Smooth muscle cell (in vitro differentiated cells): ENCODE measurements at regions not wholly inside any gene's neighbourhood (a gene's known extent, or its start where the extent isn't known, plus 50 kb on each side); places are given as distances from the start of the nearest gene placed in this dataset.

Experiments used
- DNase-seq: peaks from one replicate; lab custom pipeline; 2025; ENCODE audit not compliant: unreplicated experiment; lab: John Stamatoyannopoulos, UW
- H2AFZ ChIP-seq: fragments of 200-600 bp; sonication (generic); 2 replicates; pipeline ENCODE4 v1.6.0; 2016; ENCODE audit warnings: antibody characterized with exemption, low read depth, mild to moderate bottlenecking
- H3F3A ChIP-seq: fragments of 200-600 bp; sonication (generic); 2 replicates; pipeline ENCODE4 v1.6.0; 2017; ENCODE audit warnings: antibody characterized with exemption, low read depth
- H3K27ac ChIP-seq: fragments of 200-600 bp; sonication (generic); 2 replicates; pipeline ENCODE4 v1.5.1; 2016; ENCODE audit warnings: low read depth, mild to moderate bottlenecking
- H3K27me3 ChIP-seq: fragments of 200-600 bp; sonication (generic); 2 replicates; pipeline ENCODE4 v1.6.1; 2016; ENCODE audit warnings: low read depth, mild to moderate bottlenecking
- H3K36me3 ChIP-seq: fragments of 200-600 bp; sonication (generic); 2 replicates; pipeline ENCODE4 v1.5.1; 2016; ENCODE audit warnings: low read depth
- H3K4me1 ChIP-seq: fragments of 200-600 bp; sonication (generic); 2 replicates; pipeline ENCODE4 v1.5.1; 2016; ENCODE audit warnings: low read depth
- H3K4me2 ChIP-seq: fragments of 200-600 bp; sonication (generic); 2 replicates; pipeline ENCODE4 v1.6.0; 2016; ENCODE audit warnings: mild to moderate bottlenecking
- H3K4me3 ChIP-seq: fragments of 200-600 bp; sonication (generic); 2 replicates; pipeline ENCODE4 v1.5.1; 2016; ENCODE audit warnings: mild to moderate bottlenecking
- H3K79me2 ChIP-seq: fragments of 200-600 bp; sonication (generic); 2 replicates; pipeline ENCODE4 v1.6.0; 2016; ENCODE audit warnings: low read depth, mild to moderate bottlenecking
- H3K9ac ChIP-seq: fragments of 200-600 bp; sonication (generic); 2 replicates; pipeline ENCODE4 v1.6.0; 2016; ENCODE audit warnings: low read depth
- H3K9me3 ChIP-seq: fragments of 200-600 bp; sonication (generic); replicated peaks from 2 replicates; pipeline ENCODE4 v1.5.1; 2016; ENCODE audit warnings: low read depth
- H4K20me1 ChIP-seq: fragments of 200-600 bp; sonication (generic); 2 replicates; pipeline ENCODE4 v1.6.0; 2016; ENCODE audit warnings: low read depth
- WGBS: methylation state at CpG from one replicate; pipeline ENCODE4 v1.1.7; 2016; ENCODE audit warnings: low lambda C conversion rate; 5-methylcytosine and 5-hydroxymethylcytosine counted together
- TF ChIP-seq, protein P1 (sequence below): fragments of 200-600 bp; sonication (generic); IDR thresholded peaks from 2 replicates; pipeline ENCODE4 v1.5.1; 2017; ENCODE audit warnings: borderline replicate concordance, mild to moderate bottlenecking, antibody characterized with exemption; ENCODE audit not compliant: insufficient read depth, poor library complexity, severe bottlenecking

DNA sequence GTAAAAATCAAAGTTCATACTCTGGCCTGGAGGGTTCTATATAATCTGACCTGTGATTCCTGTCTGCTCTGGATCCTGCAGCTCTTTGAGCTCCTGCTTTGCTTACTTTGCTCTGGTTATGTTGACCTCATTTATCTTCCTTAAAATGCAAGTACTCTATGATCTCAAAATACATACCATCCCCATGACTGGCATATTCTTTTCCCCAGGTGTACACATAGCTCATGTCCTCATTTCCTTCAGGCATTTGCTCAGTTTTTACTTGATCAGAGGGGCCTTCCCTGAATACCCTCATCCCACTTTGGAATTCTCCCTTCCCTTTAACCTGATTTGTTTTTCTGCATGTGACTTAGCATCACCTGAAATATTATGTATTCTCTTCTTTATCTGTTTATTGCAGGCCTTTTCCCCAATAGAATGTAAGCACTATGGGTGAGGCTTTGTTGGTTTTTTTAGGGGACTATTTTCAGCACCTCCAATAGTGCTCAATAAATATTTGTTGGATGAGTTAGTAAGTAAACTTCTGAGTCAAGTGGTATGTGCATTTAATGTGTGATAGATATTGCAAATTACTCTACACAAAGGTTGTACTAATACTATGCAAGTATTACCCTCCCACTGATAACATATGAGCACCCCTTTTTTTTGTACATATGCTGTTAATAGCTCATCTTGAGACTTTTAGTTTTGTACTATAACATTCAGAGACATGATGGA is 211.5 kb downstream of the NMUR2 start:
- Histone ChIP-seq H4K20me1 (no peaks in the 10 kb centered on the region), H3K27ac (no peak overlapping the region), H3K36me3 (no peaks in the 10 kb centered on the region), H2AFZ (no peak overlapping the region), H3K79me2 (no peaks in the 10 kb centered on the region), H3K4me2 (no peak overlapping the region), H3F3A (no peaks in the 10 kb centered on the region), H3K4me1 (no peaks in the 10 kb centered on the region), H3K4me3 (no peak overlapping the region), H3K9ac (no peak overlapping the region), H3K27me3 (no peaks in the 10 kb centered on the region), H3K9me3 (no peaks in the 10 kb centered on the region)
- DNase-seq, result no peak
- TF ChIP-seq, protein P1, sequence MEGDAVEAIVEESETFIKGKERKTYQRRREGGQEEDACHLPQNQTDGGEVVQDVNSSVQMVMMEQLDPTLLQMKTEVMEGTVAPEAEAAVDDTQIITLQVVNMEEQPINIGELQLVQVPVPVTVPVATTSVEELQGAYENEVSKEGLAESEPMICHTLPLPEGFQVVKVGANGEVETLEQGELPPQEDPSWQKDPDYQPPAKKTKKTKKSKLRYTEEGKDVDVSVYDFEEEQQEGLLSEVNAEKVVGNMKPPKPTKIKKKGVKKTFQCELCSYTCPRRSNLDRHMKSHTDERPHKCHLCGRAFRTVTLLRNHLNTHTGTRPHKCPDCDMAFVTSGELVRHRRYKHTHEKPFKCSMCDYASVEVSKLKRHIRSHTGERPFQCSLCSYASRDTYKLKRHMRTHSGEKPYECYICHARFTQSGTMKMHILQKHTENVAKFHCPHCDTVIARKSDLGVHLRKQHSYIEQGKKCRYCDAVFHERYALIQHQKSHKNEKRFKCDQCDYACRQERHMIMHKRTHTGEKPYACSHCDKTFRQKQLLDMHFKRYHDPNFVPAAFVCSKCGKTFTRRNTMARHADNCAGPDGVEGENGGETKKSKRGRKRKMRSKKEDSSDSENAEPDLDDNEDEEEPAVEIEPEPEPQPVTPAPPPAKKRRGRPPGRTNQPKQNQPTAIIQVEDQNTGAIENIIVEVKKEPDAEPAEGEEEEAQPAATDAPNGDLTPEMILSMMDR, result no peak

DNA sequence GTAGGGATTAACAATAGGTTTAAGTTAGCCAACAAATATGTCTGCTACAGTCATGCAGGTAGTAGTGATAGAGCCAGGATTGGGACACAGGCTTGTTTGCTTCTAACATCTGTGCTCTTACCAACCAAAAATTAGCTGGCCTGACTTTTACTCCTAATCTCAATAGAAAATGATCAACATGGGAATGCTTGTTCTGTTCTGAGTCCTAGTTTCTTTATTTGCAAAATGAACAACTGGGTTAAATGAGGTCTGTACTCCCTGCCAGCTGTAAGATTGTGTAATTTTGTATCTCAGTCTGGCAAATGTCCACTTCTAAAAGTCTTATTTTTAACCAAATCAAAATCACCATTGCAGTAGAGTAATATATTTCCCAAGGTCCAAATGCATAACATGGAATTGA is 216.8 kb downstream of the NMUR2 start:
- H3K4me2 ChIP-seq, result no peak overlapping the region
- no peaks in the 10 kb centered on the region for H3F3A ChIP-seq
- no peak overlapping the region for H3K4me3 ChIP-seq
- H3K36me3 ChIP-seq, result no peaks in the 10 kb centered on the region
- TF ChIP-seq, protein P1, result no peak
- H3K79me2 ChIP-seq, result no peaks in the 10 kb centered on the region
- no peak for DNase-seq
- H3K27ac ChIP-seq, result no peak overlapping the region
- no peaks in the 10 kb centered on the region for H3K4me1 ChIP-seq
- no peaks in the 10 kb centered on the region for H3K27me3 ChIP-seq
- H3K9me3 ChIP-seq, result no peaks in the 10 kb centered on the region
- H2AFZ ChIP-seq, result no peak overlapping the region
- H3K9ac ChIP-seq, result no peak overlapping the region
- H4K20me1 ChIP-seq, result no peaks in the 10 kb centered on the region

DNA sequence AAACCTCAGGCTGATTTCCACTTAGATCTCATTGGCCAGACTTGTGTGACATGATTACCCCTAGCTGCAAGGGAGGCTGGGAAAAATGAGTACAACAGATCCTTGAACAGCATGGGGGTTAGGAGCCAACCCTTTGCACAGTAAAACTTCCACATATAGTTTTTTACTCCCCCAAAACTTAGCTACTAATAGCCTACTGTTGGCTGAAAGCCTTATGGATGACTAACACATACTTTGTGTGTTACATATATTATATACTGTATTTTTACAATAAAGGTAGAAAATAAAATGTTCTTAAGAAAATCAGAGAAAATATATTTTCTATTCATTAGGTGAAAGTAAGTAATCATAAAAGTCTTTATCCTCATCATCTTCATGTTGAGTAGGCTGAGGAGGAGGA is 217.4 kb downstream of the NMUR2 start:
- Histone ChIP-seq H3K4me3 (no peak overlapping the region), H3K4me2 (no peak overlapping the region), H4K20me1 (no peaks in the 10 kb centered on the region), H3K27ac (no peak overlapping the region), H3K9me3 (no peaks in the 10 kb centered on the region), H3K9ac (no peak overlapping the region), H3K4me1 (no peaks in the 10 kb centered on the region), H3K79me2 (no peaks in the 10 kb centered on the region), H3K27me3 (no peaks in the 10 kb centered on the region), H3K36me3 (no peaks in the 10 kb centered on the region), H3F3A (no peaks in the 10 kb centered on the region), H2AFZ (no peak overlapping the region)
- TF ChIP-seq, protein P1, result no peak
- no peak for DNase-seq

DNA sequence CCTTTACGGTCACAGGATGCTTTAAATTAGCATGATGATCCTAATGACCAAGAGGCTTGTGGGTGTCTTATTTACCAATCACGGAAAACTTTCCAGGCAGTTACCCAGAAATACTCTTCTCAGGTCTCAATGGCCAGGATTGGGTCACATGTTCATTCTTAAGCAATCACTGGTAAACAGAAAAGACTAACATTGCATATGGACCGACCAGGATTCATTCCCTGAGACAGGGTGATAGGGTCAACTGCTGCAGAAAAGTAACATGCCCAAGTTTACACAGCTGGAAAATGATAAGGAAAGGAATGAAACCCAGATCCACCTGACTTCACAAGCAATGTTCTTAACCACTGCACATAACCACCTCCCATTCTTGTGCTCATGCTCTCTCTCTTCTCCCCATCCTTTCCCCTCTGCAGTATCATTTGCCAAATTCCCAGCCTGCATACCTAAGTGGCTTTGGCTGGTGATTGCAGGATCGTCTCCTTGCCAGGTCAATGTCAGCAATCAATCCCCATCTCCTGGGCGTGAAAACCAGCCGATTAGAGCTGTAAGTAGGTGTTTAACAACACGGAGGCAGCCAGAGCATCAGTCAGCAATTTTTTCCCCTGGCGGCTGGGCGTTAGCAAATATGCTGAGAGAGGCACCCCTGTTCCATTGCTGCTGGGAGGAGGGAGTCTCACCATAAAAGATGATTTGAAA is 219.4 kb downstream of the NMUR2 start:
- Histone ChIP-seq H3K9me3 (no peaks in the 10 kb centered on the region), H4K20me1 (no peaks in the 10 kb centered on the region), H3K36me3 (no peaks in the 10 kb centered on the region), H3K4me1 (no peaks in the 10 kb centered on the region), H2AFZ (no peak overlapping the region), H3K9ac (no peak overlapping the region), H3K27me3 (no peaks in the 10 kb centered on the region), H3K27ac (no peak overlapping the region), H3K4me2 (no peak overlapping the region), H3F3A (no peaks in the 10 kb centered on the region), H3K79me2 (no peaks in the 10 kb centered on the region), H3K4me3 (no peak overlapping the region)
- WGBS, result 77% methylated on average over 9 of the region's 9 CpGs
- TF ChIP-seq, protein P1, result no peak
- DNase-seq, result no peak
